ENCODE measurements at regions not wholly inside any gene's neighbourhood (a gene's known extent, or its start where the extent isn't known, plus 50 kb on each side); places are given as distances from the start of the nearest gene placed in this dataset.

- TF ChIP-seq PPARA (CRISPR knock-in tag; IDR thresholded peaks at IDR 0.05; ENCODE audit: borderline replicate concordance) (no peak), PATZ1 (CRISPR knock-in tag; IDR thresholded peaks at IDR 0.05; ENCODE audit: borderline replicate concordance) (no peak), ESRRG (CRISPR knock-in tag; IDR thresholded peaks at IDR 0.05) (no peak), GLIS3 (CRISPR knock-in tag; IDR thresholded peaks at IDR 0.05) (no peak), ARNTL (CRISPR knock-in tag; IDR thresholded peaks at IDR 0.05; ENCODE audit: borderline replicate concordance, low read depth) (no peak), ZNF565 (CRISPR knock-in tag; conservative IDR thresholded peaks at IDR 0.05; ENCODE audit: low read depth) (no peak)
These were observed 60.6 kb upstream of the SEC16B start for GRCh38 chr1:178030467-178030866.
